ENCODE measurements at regions not wholly inside any gene's neighbourhood (a gene's known extent, or its start where the extent isn't known, plus 50 kb on each side); places are given as distances from the start of the nearest gene placed in this dataset.

DNA sequence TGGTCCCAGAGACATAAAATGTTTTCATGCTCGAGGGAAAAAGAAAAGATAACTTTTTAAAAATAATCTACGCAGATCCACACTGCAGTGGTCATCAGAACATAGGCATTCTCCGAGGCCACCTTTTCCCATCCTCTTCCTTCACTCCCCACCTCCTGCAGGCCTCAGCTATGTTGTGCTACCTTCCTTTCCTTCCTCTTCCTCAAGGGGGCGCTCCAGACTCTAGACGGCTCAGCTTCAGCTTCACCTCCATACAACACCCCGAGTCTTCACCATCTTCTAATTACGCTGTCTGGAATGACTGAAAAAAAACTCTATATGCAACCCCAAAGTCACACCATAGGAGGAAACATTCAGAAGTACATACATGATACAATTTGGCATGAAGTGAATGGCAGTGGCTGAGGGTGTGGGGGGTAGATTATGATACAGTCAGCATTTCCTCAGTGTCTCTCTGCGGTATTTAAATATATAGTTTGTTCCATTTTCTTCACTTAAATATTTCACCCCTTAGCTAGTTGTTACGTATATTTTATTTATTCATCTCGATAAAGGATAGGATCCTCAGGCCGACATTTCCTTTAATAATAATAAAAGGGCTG, 583.6 kb downstream of the IRS1 start (continued):
- TF ChIP-seq CSRNP1 (CRISPR knock-in tag; IDR thresholded peaks at IDR 0.05) (no peak), ZNF451 (CRISPR knock-in tag; IDR thresholded peaks at IDR 0.05) (no peak), ZMYM2 (CRISPR knock-in tag; IDR thresholded peaks at IDR 0.05) (no peak), SSRP1 (CRISPR knock-in tag; IDR thresholded peaks at IDR 0.05) (no peak), ZNF44 (CRISPR knock-in tag; IDR thresholded peaks at IDR 0.05) (0 out of 2 replicates have a peak, but pooled peaks have one; percentile 36), CENPT (CRISPR knock-in tag; IDR thresholded peaks at IDR 0.05; ENCODE audit: low read depth) (no peak), HMGXB4 (CRISPR knock-in tag; IDR thresholded peaks at IDR 0.05; ENCODE audit: borderline replicate concordance in 1 of 2, low read depth in 1 of 2) (peak in 1 of 2 experiments; percentile 19; a peak in 1 of 4 replicates), ZNF362 (CRISPR knock-in tag; IDR thresholded peaks at IDR 0.05; ENCODE audit: borderline replicate concordance) (no peak), NCOA2 (CRISPR knock-in tag; IDR thresholded peaks at IDR 0.05) (peak; percentile 36; the same call in 1 of the 2 replicates), KAT8 (CRISPR knock-in tag; IDR thresholded peaks at IDR 0.05) (peak; percentile 56; the same call in 1 of the 2 replicates), THRA (CRISPR knock-in tag; IDR thresholded peaks at IDR 0.05; ENCODE audit: borderline replicate concordance) (no peak), KMT2A (CRISPR knock-in tag; IDR thresholded peaks at IDR 0.05) (no peak)
- TF ChIP-seq, protein P1, sequence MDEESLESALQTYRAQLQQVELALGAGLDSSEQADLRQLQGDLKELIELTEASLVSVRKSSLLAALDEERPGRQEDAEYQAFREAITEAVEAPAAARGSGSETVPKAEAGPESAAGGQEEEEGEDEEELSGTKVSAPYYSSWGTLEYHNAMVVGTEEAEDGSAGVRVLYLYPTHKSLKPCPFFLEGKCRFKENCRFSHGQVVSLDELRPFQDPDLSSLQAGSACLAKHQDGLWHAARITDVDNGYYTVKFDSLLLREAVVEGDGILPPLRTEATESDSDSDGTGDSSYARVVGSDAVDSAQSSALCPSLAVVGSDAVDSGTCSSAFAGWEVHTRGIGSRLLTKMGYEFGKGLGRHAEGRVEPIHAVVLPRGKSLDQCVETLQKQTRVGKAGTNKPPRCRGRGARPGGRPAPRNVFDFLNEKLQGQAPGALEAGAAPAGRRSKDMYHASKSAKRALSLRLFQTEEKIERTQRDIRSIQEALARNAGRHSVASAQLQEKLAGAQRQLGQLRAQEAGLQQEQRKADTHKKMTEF (CRISPR knock-in tag; IDR thresholded peaks at IDR 0.05) = no peak
- TF ChIP-seq, protein P2, sequence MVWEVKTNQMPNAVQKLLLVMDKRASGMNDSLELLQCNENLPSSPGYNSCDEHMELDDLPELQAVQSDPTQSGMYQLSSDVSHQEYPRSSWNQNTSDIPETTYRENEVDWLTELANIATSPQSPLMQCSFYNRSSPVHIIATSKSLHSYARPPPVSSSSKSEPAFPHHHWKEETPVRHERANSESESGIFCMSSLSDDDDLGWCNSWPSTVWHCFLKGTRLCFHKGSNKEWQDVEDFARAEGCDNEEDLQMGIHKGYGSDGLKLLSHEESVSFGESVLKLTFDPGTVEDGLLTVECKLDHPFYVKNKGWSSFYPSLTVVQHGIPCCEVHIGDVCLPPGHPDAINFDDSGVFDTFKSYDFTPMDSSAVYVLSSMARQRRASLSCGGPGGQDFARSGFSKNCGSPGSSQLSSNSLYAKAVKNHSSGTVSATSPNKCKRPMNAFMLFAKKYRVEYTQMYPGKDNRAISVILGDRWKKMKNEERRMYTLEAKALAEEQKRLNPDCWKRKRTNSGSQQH (CRISPR knock-in tag; IDR thresholded peaks at IDR 0.05; ENCODE audit: low read depth) = no peak
- TF ChIP-seq, protein P3, sequence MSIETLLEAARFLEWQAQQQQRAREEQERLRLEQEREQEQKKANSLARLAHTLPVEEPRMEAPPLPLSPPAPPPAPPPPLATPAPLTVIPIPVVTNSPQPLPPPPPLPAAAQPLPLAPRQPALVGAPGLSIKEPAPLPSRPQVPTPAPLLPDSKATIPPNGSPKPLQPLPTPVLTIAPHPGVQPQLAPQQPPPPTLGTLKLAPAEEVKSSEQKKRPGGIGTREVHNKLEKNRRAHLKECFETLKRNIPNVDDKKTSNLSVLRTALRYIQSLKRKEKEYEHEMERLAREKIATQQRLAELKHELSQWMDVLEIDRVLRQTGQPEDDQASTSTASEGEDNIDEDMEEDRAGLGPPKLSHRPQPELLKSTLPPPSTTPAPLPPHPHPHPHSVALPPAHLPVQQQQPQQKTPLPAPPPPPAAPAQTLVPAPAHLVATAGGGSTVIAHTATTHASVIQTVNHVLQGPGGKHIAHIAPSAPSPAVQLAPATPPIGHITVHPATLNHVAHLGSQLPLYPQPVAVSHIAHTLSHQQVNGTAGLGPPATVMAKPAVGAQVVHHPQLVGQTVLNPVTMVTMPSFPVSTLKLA (IDR thresholded peaks at IDR 0.05) = no peak
- TF ChIP-seq, protein P4, sequence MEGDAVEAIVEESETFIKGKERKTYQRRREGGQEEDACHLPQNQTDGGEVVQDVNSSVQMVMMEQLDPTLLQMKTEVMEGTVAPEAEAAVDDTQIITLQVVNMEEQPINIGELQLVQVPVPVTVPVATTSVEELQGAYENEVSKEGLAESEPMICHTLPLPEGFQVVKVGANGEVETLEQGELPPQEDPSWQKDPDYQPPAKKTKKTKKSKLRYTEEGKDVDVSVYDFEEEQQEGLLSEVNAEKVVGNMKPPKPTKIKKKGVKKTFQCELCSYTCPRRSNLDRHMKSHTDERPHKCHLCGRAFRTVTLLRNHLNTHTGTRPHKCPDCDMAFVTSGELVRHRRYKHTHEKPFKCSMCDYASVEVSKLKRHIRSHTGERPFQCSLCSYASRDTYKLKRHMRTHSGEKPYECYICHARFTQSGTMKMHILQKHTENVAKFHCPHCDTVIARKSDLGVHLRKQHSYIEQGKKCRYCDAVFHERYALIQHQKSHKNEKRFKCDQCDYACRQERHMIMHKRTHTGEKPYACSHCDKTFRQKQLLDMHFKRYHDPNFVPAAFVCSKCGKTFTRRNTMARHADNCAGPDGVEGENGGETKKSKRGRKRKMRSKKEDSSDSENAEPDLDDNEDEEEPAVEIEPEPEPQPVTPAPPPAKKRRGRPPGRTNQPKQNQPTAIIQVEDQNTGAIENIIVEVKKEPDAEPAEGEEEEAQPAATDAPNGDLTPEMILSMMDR (CRISPR knock-in tag; IDR thresholded peaks at IDR 0.05) = peak; percentile 89
